Astrocyte (in vitro differentiated cells and primary cell): ENCODE measurements at regions not wholly inside any gene's neighbourhood (a gene's known extent, or its start where the extent isn't known, plus 50 kb on each side); places are given as distances from the start of the nearest gene placed in this dataset.

Source experiments
- EZH2 ChIP-seq: IDR thresholded peaks from 2 replicates; pipeline ENCODE4 v1.6.1; 2012; ENCODE audit warnings: mild to moderate bottlenecking, low read length, inconsistent platforms; ENCODE audit not compliant: insufficient read depth
- TF ChIP-seq, protein P1 (sequence below): IDR thresholded peaks from 2 replicates; pipeline ENCODE4 v1.5.1; 2011; ENCODE audit warnings: low read depth, mild to moderate bottlenecking, inconsistent platforms, low read length, moderate library complexity; ENCODE audit not compliant: insufficient read depth

DNA sequence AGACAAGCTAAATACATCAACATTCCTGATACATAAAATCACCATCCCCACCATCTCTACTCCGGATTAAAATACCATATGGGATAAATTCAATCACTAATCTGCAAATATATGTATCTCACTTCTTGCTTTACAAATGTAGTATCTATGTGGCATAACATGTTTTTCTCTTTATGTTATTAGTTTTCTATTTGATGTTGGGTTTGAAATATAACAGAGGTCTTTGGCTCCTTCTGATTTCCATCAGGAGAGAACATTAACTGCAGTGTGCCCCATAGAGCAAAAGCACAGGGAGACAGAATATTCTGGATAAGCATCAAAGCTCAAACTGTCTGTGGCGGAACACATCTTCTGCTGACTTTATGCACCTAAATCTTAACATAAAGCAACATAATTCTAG is 547.2 kb upstream of the CDH8 start:
- TF ChIP-seq, protein P1, sequence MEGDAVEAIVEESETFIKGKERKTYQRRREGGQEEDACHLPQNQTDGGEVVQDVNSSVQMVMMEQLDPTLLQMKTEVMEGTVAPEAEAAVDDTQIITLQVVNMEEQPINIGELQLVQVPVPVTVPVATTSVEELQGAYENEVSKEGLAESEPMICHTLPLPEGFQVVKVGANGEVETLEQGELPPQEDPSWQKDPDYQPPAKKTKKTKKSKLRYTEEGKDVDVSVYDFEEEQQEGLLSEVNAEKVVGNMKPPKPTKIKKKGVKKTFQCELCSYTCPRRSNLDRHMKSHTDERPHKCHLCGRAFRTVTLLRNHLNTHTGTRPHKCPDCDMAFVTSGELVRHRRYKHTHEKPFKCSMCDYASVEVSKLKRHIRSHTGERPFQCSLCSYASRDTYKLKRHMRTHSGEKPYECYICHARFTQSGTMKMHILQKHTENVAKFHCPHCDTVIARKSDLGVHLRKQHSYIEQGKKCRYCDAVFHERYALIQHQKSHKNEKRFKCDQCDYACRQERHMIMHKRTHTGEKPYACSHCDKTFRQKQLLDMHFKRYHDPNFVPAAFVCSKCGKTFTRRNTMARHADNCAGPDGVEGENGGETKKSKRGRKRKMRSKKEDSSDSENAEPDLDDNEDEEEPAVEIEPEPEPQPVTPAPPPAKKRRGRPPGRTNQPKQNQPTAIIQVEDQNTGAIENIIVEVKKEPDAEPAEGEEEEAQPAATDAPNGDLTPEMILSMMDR = no peak
- TF ChIP-seq EZH2 = no peak
